Activated naive CD8-positive, alpha-beta T cell treated with anti-CD3 and anti-CD28 coated beads for 36 hours (primary cell): ENCODE measurements at regions not wholly inside any gene's neighbourhood (a gene's known extent, or its start where the extent isn't known, plus 50 kb on each side); places are given as distances from the start of the nearest gene placed in this dataset.
A peak's percentile ranks its signal among the peaks of the same experiment; 100 is the strongest.

Experiments
- DNase-seq: peaks from one replicate; pipeline ENCODE4 v3.0.0; 2021
- H3K27ac Mint-ChIP-seq: one replicate; pipeline ENCODE4 v1.8.0; 2022; ENCODE audit warnings: mild to moderate bottlenecking, moderate library complexity, mixed read lengths
- H3K27me3 Mint-ChIP-seq: one replicate; pipeline ENCODE4 v1.8.0; 2022; ENCODE audit warnings: mild to moderate bottlenecking, mixed read lengths
- H3K36me3 Mint-ChIP-seq: one replicate; pipeline ENCODE4 v1.8.0; 2021; ENCODE audit warnings: mild to moderate bottlenecking, mixed read lengths
- H3K4me1 Mint-ChIP-seq: one replicate; pipeline ENCODE4 v1.8.0; 2021; ENCODE audit warnings: mixed read lengths
- H3K4me3 Mint-ChIP-seq: one replicate; pipeline ENCODE4 v1.8.0; 2022; ENCODE audit warnings: mild to moderate bottlenecking, moderate library complexity, mixed read lengths
- H3K9me3 Mint-ChIP-seq: one replicate; pipeline ENCODE4 v1.8.0; 2022; ENCODE audit warnings: mixed read lengths

GRCh38 chr3:161793194-161793930, 296.8 kb downstream of the OTOL1 start:
- Mint-ChIP-seq H3K27me3 (no peaks in the 10 kb centered on the region), H3K36me3 (no peaks in the 10 kb centered on the region), H3K9me3 (peaks cover 1% of the 10 kb centered on the region), H3K4me1 (no peaks in the 10 kb centered on the region), H3K27ac (no peak overlapping the region), H3K4me3 (no peak overlapping the region)
- DNase-seq: no peak

GRCh38 chr3:161794551-161794950, 297.9 kb downstream of the OTOL1 start:
- Mint-ChIP-seq H3K4me1 (no peaks in the 10 kb centered on the region), H3K9me3 (peaks cover 1% of the 10 kb centered on the region), H3K27me3 (no peaks in the 10 kb centered on the region), H3K27ac (no peak overlapping the region), H3K4me3 (no peak overlapping the region), H3K36me3 (no peaks in the 10 kb centered on the region)
- no peak for DNase-seq

GRCh38 chr3:161796312-161796711, 299.7 kb downstream of the OTOL1 start:
- Mint-ChIP-seq H3K9me3 (peaks cover 1% of the 10 kb centered on the region), H3K27ac (no peak overlapping the region), H3K27me3 (no peaks in the 10 kb centered on the region), H3K4me3 (no peak overlapping the region), H3K4me1 (no peaks in the 10 kb centered on the region), H3K36me3 (no peaks in the 10 kb centered on the region)
- DNase-seq: no peak

GRCh38 chr3:161796780-161797179, 300.2 kb downstream of the OTOL1 start:
- DNase-seq: no peak
- Mint-ChIP-seq H3K27me3 (no peaks in the 10 kb centered on the region), H3K27ac (no peak overlapping the region), H3K9me3 (peaks cover 3% of the 10 kb centered on the region), H3K4me1 (no peaks in the 10 kb centered on the region), H3K36me3 (no peaks in the 10 kb centered on the region), H3K4me3 (no peak overlapping the region)

GRCh38 chr3:161798016-161798415, 301.4 kb downstream of the OTOL1 start:
- Mint-ChIP-seq H3K27ac (no peak overlapping the region), H3K9me3 (peaks cover 3% of the 10 kb centered on the region), H3K4me3 (no peak overlapping the region), H3K27me3 (no peaks in the 10 kb centered on the region), H3K36me3 (no peaks in the 10 kb centered on the region), H3K4me1 (no peaks in the 10 kb centered on the region)
- DNase-seq: no peak

GRCh38 chr3:161800985-161801559, 304.5 kb downstream of the OTOL1 start:
- Mint-ChIP-seq H3K4me3 (no peak overlapping the region), H3K27ac (no peak overlapping the region), H3K36me3 (no peaks in the 10 kb centered on the region), H3K9me3 (peaks cover 2% of the 10 kb centered on the region), H3K27me3 (no peaks in the 10 kb centered on the region), H3K4me1 (no peaks in the 10 kb centered on the region)
- DNase-seq: no peak

- no peaks in the 10 kb centered on the region for H3K36me3 Mint-ChIP-seq
- H3K9me3 Mint-ChIP-seq: no peaks in the 10 kb centered on the region
- H3K27me3 Mint-ChIP-seq: no peaks in the 10 kb centered on the region
Observed at GRCh38 chr3:161818106-161818505, 321.5 kb downstream of the OTOL1 start.

GRCh38 chr3:161821591-161821990, 325.0 kb downstream of the OTOL1 start:
- no peaks in the 10 kb centered on the region for H3K4me1 Mint-ChIP-seq
- H3K4me3 Mint-ChIP-seq: no peak overlapping the region
- no peaks in the 10 kb centered on the region for H3K27me3 Mint-ChIP-seq
- no peaks in the 10 kb centered on the region for H3K9me3 Mint-ChIP-seq
- no peaks in the 10 kb centered on the region for H3K36me3 Mint-ChIP-seq
- no peak for DNase-seq
- no peak overlapping the region for H3K27ac Mint-ChIP-seq

More at GRCh38 chr3:161818106-161818505, 321.5 kb downstream of the OTOL1 start:
- Mint-ChIP-seq H3K27ac (no peak overlapping the region), H3K4me1 (no peaks in the 10 kb centered on the region), H3K4me3 (no peak overlapping the region)
- DNase-seq: no peak

GRCh38 chr3:161822291-161822690, 325.7 kb downstream of the OTOL1 start:
- Mint-ChIP-seq H3K4me1 (no peaks in the 10 kb centered on the region), H3K27me3 (no peaks in the 10 kb centered on the region), H3K36me3 (no peaks in the 10 kb centered on the region), H3K4me3 (no peak overlapping the region), H3K27ac (no peak overlapping the region), H3K9me3 (no peaks in the 10 kb centered on the region)
- no peak for DNase-seq

- DNase-seq: no peak
- H3K36me3 Mint-ChIP-seq: no peaks in the 10 kb centered on the region
- H3K4me3 Mint-ChIP-seq: no peak overlapping the region
- no peaks in the 10 kb centered on the region for H3K4me1 Mint-ChIP-seq
- no peak overlapping the region for H3K27ac Mint-ChIP-seq
- no peaks in the 10 kb centered on the region for H3K27me3 Mint-ChIP-seq
- H3K9me3 Mint-ChIP-seq: no peaks in the 10 kb centered on the region
Observed at GRCh38 chr3:161823910-161824309, 327.3 kb downstream of the OTOL1 start.

- DNase-seq: no peak
- Mint-ChIP-seq H3K27ac (no peak overlapping the region), H3K27me3 (no peaks in the 10 kb centered on the region), H3K9me3 (no peaks in the 10 kb centered on the region), H3K4me1 (no peaks in the 10 kb centered on the region), H3K4me3 (no peak overlapping the region), H3K36me3 (no peaks in the 10 kb centered on the region)
Observed at GRCh38 chr3:161838021-161838420, 341.4 kb downstream of the OTOL1 start.

- DNase-seq: no peak
- no peak overlapping the region for H3K4me3 Mint-ChIP-seq
- H3K27ac Mint-ChIP-seq: no peak overlapping the region
- H3K27me3 Mint-ChIP-seq: no peaks in the 10 kb centered on the region
- H3K4me1 Mint-ChIP-seq: no peaks in the 10 kb centered on the region
- no peaks in the 10 kb centered on the region for H3K9me3 Mint-ChIP-seq
- no peaks in the 10 kb centered on the region for H3K36me3 Mint-ChIP-seq
Observed at GRCh38 chr3:161848376-161848775, 351.8 kb downstream of the OTOL1 start.

- no peaks in the 10 kb centered on the region for H3K36me3 Mint-ChIP-seq
- H3K4me3 Mint-ChIP-seq: no peak overlapping the region
- H3K27ac Mint-ChIP-seq: no peak overlapping the region
- peak; percentile 17 for DNase-seq
- H3K4me1 Mint-ChIP-seq: no peaks in the 10 kb centered on the region
- no peaks in the 10 kb centered on the region for H3K27me3 Mint-ChIP-seq
- H3K9me3 Mint-ChIP-seq: no peaks in the 10 kb centered on the region
Observed at GRCh38 chr3:161851941-161852566, 355.4 kb downstream of the OTOL1 start.

- H3K27ac Mint-ChIP-seq: no peak overlapping the region
- DNase-seq: no peak
- H3K27me3 Mint-ChIP-seq: no peaks in the 10 kb centered on the region
- no peak overlapping the region for H3K4me3 Mint-ChIP-seq
- H3K9me3 Mint-ChIP-seq: no peaks in the 10 kb centered on the region
- H3K36me3 Mint-ChIP-seq: no peaks in the 10 kb centered on the region
- H3K4me1 Mint-ChIP-seq: no peaks in the 10 kb centered on the region
Observed at GRCh38 chr3:161852744-161853143, 356.1 kb downstream of the OTOL1 start.

GRCh38 chr3:161854232-161854771, 357.7 kb downstream of the OTOL1 start:
- Mint-ChIP-seq H3K36me3 (no peaks in the 10 kb centered on the region), H3K9me3 (no peaks in the 10 kb centered on the region), H3K4me1 (no peaks in the 10 kb centered on the region)

More at GRCh38 chr3:161854232-161854771, 357.7 kb downstream of the OTOL1 start:
- DNase-seq: no peak
- Mint-ChIP-seq H3K27ac (no peak overlapping the region), H3K4me3 (no peak overlapping the region), H3K27me3 (no peaks in the 10 kb centered on the region)
